HL-60 (cell line): ENCODE measurements at regions not wholly inside any gene's neighbourhood (a gene's known extent, or its start where the extent isn't known, plus 50 kb on each side); places are given as distances from the start of the nearest gene placed in this dataset.

Source experiments
- DNase-seq, 2 experiments: peaks; one replicate each; pipeline ENCODE4 v3.0.0-alpha.2; 2010 to 2020; ENCODE audit warnings: low read depth in 1 of 2, low spot score in 1 of 2
- H3K27ac ChIP-seq: fragments of 250-450 bp; sonication (Bioruptor Pico); replicated peaks from 2 replicates; pipeline ENCODE4 v1.5.1; 2020; ENCODE audit warnings: mild to moderate bottlenecking, moderate library complexity
- H3K27me3 ChIP-seq: fragments of 250-450 bp; sonication (Bioruptor Pico); 2 replicates; pipeline ENCODE4 v1.5.1; 2021; ENCODE audit warnings: mild to moderate bottlenecking, moderate library complexity; ENCODE audit not compliant: insufficient read depth, poor library complexity, severe bottlenecking
- H3K4me3 ChIP-seq: replicated peaks from 2 replicates; pipeline ENCODE4 v1.5.1; 2011; ENCODE audit warnings: mild to moderate bottlenecking, control low read depth, low read length; ENCODE audit not compliant: insufficient read depth
- CTCF ChIP-seq: IDR thresholded peaks from one replicate; pipeline ENCODE4 v1.5.1; 2011; ENCODE audit warnings: low read length, control low read depth, inconsistent platforms; ENCODE audit not compliant: insufficient read depth
- GABPA ChIP-seq: IDR thresholded peaks from 2 replicates; pipeline ENCODE4 v1.6.1; 2012; ENCODE audit warnings: low read depth
- POLR2AphosphoS5 ChIP-seq: IDR thresholded peaks from 2 replicates; pipeline ENCODE4 v1.6.1; 2012; ENCODE audit warnings: low read depth
- SPI1 ChIP-seq: IDR thresholded peaks from 2 replicates; pipeline ENCODE4 v1.6.1; 2012; ENCODE audit warnings: low read depth, mild to moderate bottlenecking, borderline replicate concordance
- TF ChIP-seq, protein P1 (sequence below): IDR thresholded peaks from 2 replicates; pipeline ENCODE4 v1.6.1; 2012; ENCODE audit warnings: low read depth; ENCODE audit not compliant: insufficient replicate concordance

GRCh38 chr5:61599370-61600122, 267.5 kb downstream of the ZSWIM6 start:
- no peak for DNase-seq
- Histone ChIP-seq H3K27ac (no peak overlapping the region), H3K4me3 (no peak overlapping the region), H3K27me3 (no peaks in the 10 kb centered on the region)
- TF ChIP-seq POLR2AphosphoS5: no peak
- TF ChIP-seq CTCF: no peak
- peak; percentile 20; the same call in 1 of the 2 replicates for TF ChIP-seq SPI1
- TF ChIP-seq GABPA: no peak
- TF ChIP-seq, protein P1, sequence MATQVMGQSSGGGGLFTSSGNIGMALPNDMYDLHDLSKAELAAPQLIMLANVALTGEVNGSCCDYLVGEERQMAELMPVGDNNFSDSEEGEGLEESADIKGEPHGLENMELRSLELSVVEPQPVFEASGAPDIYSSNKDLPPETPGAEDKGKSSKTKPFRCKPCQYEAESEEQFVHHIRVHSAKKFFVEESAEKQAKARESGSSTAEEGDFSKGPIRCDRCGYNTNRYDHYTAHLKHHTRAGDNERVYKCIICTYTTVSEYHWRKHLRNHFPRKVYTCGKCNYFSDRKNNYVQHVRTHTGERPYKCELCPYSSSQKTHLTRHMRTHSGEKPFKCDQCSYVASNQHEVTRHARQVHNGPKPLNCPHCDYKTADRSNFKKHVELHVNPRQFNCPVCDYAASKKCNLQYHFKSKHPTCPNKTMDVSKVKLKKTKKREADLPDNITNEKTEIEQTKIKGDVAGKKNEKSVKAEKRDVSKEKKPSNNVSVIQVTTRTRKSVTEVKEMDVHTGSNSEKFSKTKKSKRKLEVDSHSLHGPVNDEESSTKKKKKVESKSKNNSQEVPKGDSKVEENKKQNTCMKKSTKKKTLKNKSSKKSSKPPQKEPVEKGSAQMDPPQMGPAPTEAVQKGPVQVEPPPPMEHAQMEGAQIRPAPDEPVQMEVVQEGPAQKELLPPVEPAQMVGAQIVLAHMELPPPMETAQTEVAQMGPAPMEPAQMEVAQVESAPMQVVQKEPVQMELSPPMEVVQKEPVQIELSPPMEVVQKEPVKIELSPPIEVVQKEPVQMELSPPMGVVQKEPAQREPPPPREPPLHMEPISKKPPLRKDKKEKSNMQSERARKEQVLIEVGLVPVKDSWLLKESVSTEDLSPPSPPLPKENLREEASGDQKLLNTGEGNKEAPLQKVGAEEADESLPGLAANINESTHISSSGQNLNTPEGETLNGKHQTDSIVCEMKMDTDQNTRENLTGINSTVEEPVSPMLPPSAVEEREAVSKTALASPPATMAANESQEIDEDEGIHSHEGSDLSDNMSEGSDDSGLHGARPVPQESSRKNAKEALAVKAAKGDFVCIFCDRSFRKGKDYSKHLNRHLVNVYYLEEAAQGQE: no peak

- H3K27ac ChIP-seq: no peak overlapping the region
- H3K27me3 ChIP-seq: no peaks in the 10 kb centered on the region
- TF ChIP-seq CTCF: no peak
- TF ChIP-seq SPI1: no peak
- TF ChIP-seq, protein P1: no peak
- TF ChIP-seq POLR2AphosphoS5: no peak
- no peak for TF ChIP-seq GABPA
- DNase-seq: no peak
- no peak overlapping the region for H3K4me3 ChIP-seq
These were observed 268.0 kb downstream of the ZSWIM6 start for GRCh38 chr5:61600123-61600444.

DNA sequence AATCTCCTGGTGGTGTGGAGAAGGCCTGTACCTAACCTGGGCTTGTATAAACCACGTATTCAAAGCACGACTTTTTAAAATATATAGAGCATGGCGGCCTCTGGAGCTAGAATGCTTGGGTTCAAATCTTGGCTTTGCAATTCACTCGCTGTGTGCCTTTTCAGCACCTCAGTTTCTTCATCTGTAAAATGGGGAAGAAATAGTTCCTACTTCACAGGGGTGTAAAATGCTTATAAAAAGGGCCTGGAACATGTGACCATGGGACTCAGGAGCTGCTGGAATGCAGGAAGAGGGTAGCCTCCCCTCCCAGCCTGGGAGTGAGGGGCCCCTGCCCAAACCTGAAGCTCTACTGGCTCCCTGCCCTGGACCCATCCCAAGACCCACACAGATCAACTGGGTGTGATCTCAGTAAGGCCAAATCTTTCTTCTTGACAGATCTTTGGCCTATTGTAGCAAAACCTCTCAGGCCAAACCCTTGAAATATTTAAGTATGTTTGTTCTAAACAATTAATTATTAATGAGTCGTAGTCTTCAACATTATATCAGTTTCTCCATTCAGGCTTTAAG, 269.0 kb downstream of the ZSWIM6 start:
- H3K27me3 ChIP-seq: no peaks in the 10 kb centered on the region
- H3K27ac ChIP-seq: no peak overlapping the region
- TF ChIP-seq SPI1 (no peak), GABPA (no peak), CTCF (no peak), POLR2AphosphoS5 (no peak)
- TF ChIP-seq, protein P1: no peak
- DNase-seq: no peak
- H3K4me3 ChIP-seq: no peak overlapping the region
